Activated T-cell treated with anti-CD3 and anti-CD28 coated beads for 4 hours (primary cell): ENCODE measurements at regions not wholly inside any gene's neighbourhood (a gene's known extent, or its start where the extent isn't known, plus 50 kb on each side); places are given as distances from the start of the nearest gene placed in this dataset.

Experiments used
- DNase-seq: peaks from one replicate; pipeline ENCODE4 v3.0.0-alpha.2; 2020

GRCh38 chr2:16408331-16409005 lies 257.2 kb downstream of the CYRIA start:
- DNase-seq, result no peak

GRCh38 chr2:16407358-16407757 lies 258.3 kb downstream of the CYRIA start:
- no peak for DNase-seq

GRCh38 chr2:16406496-16407289 lies 258.9 kb downstream of the CYRIA start:
- no peak for DNase-seq

DNA sequence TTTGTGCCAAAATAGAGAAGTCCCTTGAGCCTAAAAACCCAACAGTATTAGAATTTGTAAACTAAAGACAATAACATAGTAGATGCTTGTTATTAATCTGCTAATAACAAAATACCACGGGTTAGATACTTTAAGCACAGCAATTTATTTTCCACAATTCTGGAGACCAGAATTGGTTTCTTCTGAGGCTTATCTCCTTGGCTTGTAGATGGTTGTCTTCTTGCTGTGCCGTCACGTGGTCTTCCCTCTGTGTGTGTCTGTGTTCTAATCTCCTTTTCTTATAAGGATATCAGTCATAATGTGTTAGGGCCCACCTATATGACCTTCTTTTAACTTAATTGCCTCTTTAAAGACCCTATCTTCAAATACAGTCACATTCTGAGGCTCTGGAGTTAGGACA lies 260.1 kb downstream of the CYRIA start:
- no peak for DNase-seq

GRCh38 chr2:16404551-16405300 lies 260.9 kb downstream of the CYRIA start:
- no peak for DNase-seq

DNA sequence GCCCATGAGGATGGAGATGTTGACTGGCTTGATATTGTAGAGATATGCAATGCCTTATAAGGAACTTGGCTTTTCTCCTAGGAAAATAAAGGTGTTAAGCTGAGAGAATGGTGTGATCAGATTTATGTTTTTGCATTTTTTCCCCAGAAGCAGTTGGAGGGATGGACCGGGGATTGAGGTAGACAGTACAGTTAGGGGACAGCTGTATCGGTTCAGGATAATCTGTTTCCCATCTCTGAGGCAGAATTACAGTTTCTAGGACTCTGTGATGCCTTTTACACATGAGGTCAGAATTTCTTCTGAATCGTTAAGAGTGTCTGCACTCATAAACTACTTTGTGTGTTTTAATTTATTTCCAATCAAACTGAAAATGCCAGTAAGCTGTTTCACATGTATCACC lies 261.5 kb downstream of the CYRIA start:
- DNase-seq, result no peak

- DNase-seq, result no peak
These were observed 262.7 kb downstream of the CYRIA start for GRCh38 chr2:16402891-16403290.

- no peak for DNase-seq
These were observed 263.8 kb downstream of the CYRIA start for GRCh38 chr2:16401761-16402300.

GRCh38 chr2:16400127-16400623 lies 265.5 kb downstream of the CYRIA start:
- no peak for DNase-seq

- DNase-seq, result no peak
These were observed 267.1 kb downstream of the CYRIA start for GRCh38 chr2:16398486-16399043.

DNA sequence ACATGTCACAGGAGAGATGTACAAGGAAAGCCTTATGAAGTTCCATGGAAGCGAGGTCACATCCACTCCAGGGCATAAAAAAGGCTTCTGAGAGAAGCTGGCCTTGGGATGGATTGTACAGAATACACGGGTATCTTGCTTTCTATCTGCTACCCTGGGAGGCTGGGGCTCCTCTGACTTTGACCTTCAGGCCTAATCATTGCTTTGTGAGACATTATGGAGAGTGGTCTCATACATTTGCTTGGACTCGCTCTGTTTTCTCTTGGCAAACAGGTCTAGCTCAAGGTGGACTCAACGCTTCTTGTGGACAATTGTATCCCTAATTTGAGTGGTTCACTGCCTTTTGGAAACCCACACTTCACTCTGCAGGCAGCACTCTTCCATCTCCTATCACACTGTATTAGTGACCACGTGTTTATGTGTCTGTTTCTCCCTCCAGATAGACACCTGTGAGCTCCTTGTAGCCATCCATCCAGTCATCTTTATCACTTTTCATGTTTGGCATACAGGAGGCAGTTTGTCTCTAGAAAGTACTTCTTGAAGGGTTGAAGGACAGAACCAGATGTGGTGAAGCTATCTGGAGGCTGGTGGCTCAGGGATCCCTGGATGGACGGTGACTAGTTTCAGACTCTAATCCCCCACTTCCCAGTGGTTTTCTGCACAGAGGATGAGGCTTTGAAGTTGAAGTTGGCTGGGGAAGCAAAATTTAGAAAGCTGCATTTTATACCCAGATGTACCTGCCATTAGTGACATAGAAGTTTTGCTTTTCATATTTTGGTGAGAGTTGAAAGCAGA lies 267.8 kb downstream of the CYRIA start:
- DNase-seq, result no peak

DNA sequence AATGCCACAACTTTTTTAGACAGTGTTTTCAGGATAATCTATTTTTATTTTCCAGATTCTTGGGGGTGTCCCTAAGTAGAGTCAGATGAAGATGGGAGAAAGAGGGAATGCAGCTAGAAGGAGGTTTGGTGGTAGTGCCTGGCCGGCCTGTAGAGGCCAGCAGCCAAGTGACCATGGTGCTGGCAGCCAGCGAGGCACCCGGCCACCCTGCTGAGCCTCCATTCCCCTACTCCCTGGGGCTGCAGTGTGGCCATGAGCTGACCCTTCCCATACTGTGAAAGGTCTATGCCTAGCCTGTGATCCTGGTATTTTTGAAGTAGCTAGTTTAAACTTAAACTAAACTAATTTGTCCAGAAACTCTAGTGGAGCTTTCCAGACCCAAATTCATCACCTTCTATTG lies 268.6 kb downstream of the CYRIA start:
- no peak for DNase-seq

DNA sequence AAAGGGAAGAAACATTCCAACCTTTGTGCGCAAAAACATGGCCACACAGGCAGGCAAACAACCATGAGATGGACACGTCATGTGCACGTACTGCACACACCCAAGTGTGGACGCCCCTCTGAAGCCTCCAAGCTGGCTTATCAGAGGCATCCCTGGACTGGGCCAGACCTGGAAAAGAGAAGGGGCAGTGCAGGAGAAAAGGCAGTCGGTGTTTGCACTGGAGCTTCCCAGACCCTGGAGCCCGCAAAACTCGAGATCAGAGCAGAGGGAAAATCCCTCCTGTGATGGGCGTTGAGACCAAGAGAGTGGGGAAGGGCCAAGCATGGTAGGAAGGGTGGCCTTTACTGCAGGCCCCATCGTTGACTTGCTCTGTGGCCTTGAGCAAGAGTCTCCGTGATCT lies 269.5 kb downstream of the CYRIA start:
- DNase-seq, result no peak

- DNase-seq, result no peak
These were observed 270.0 kb downstream of the CYRIA start for GRCh38 chr2:16395601-16396000.

DNA sequence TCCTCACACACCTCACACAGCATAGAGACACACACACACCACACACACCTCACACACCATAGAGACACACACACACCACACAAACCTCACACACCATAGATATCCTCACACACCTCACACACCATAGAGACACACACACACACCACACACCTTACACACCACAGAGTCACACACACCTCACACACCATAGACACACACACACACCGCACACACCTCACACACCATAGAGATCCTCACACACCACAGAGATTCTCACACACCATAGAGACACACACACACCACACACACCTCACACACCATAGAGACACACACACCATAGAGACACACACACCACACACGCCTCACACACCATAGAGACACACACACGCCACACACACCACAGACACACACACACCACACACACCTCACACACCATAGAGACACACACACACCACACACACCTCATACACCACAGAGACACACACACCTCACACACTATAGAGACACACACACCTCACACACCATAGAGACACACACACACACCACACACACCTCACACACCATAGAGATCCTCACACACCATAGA lies 270.6 kb downstream of the CYRIA start:
- DNase-seq, result no peak

DNA sequence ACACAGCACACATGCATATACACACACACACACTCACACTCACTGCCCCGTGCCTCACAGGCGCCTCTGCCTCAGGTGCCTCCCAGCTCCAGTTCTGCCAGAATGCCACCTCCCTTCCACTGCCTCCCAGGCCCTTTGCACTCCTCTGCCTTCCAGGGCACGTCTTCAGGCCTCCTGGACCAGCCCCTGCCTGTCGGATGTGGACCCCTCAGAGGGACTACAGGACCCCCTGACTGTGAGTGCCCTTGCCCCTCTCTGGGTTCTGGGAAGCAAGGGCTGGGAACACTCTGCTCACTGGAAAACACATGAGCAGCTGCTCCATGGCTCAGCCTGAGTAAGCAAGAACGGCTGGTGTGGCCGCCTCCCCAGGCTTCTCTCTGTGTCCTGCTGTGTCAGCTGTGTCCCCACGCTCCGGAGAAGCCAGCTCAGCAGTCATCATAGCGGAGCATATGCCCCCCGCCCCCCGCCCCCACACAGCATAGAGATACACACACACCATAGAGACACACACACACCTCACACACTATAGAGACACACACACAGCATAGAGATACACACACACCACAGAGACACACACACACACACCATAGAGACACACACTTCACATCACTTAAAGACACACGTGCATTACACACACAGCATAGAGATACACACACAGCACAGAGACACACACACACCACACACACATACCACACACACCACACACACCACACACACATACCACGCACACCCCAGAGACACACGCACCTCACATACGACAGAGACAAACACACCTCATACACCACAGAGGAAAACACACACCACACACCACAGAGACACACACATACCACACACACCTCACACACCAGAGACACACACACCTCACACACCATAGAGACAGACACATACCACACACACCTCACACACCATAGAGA lies 271.3 kb downstream of the CYRIA start:
- DNase-seq, result no peak

DNA sequence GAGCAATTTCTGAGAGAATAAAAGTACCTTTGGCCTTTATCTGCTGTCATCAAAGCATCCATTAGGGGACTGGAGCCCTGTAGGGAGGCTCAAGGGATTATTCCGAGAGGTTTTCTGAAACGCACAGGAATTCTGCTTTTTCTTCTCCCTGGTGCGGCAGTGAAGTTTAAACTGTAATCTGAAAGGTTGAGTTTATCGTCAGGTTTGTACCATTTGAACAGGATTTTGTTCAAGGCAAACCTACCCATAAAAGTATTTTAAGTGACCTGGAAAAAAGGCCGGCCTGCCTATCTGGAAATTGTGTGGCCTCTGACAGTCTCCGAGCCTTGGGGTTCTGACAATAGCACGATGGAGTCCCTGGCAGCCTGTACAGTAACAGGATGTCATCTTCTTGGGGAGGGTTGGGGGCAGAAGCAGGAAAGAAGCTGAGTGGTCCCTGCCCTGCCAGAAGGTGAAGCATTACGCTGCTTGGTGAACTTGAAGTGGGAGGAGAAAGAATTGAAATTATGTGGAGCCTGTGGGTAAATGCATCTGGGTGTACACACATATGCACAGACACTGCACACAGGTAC lies 272.0 kb downstream of the CYRIA start:
- no peak for DNase-seq

- no peak for DNase-seq
These were observed 272.8 kb downstream of the CYRIA start for GRCh38 chr2:16392647-16393499.

GRCh38 chr2:16391986-16392385 lies 273.6 kb downstream of the CYRIA start:
- no peak for DNase-seq
